HG03175 (cell line): ENCODE measurements at regions not wholly inside any gene's neighbourhood (a gene's known extent, or its start where the extent isn't known, plus 50 kb on each side); places are given as distances from the start of the nearest gene placed in this dataset.

Source experiments
- ATAC-seq: cut with Tn5 transposase; IDR thresholded peaks from one replicate; pipeline ENCODE4 v1.9.1; 2021; ENCODE audit warnings: mild to moderate bottlenecking, moderate library complexity; ENCODE audit not compliant: unreplicated experiment

DNA sequence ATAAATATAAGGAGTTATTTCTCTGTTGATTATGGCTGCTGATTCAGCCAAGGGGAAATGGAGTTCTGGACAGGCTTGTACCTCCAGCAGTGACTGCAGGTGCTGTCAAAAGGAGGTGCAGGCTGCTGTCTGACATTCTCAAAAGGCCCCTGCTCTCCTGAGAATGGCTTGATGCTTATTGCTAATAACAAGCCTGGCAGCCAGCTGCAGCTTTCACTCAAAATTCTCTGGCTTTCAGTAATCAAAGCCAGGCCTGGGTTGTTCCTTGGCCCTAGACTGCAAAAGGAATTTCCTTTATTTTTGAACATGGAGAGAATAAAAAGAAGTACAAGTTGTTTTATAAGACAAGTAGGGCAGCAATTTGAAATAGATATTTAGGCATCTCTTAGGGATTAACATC is 575.9 kb downstream of the MID1IP1 start:
- no peak for ATAC-seq

DNA sequence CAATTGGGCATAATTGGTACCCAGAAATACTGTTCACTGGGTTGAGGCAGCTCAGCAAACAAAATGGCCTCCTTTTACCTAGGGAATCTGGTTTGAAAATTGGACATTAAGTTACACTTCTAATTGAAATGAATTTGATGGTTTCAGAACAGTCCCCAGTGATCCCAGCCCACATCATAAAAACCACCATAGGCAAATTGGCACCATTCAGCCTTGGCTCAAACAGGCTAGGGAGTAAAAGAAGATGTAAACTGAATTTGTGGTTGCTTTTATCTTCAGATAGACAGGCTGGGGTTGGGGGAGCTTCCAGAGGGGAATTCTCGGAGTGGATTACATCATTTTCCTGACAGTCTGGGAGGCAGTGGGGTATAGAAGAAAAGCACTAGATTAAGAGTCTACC is 576.5 kb downstream of the MID1IP1 start:
- no peak for ATAC-seq

DNA sequence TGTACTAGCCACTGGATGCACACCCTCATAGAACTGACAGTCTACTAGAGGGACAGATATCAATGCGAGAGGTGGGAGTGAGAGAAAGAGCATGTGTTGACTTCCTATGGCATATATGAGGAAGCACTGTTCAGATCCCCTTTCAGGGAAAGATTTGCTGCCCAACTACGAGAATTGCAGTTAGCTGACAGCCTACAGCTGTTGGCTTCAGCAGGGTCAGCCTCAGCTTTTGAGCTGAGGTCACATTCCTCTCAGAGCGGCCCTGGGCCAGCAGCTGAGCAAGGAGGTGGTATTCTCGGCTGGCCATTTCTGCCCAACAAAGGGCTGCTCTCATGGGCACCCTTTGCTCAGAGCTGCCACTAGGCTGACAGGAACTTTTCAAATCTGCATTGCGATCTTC is 580.2 kb downstream of the MID1IP1 start:
- no peak for ATAC-seq

DNA sequence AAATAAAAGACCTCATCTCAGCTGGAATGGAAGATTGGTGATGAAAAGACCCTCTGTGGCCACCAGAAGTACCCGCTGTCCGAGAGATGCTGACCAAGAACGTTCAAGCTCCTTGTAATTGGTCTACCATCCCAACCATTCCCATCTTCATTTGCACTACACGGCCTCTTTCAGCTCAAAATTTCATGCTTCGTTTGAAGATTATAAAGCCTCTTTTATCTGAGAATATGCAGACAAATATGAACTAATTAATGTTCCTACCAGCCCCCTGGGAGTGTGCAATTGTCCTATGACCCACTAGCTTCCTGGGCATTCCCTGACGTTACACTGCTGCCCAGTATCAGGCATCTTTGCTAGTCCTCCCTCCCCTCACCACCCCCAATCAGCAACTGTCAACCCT is 583.7 kb downstream of the MID1IP1 start:
- ATAC-seq, result no peak

DNA sequence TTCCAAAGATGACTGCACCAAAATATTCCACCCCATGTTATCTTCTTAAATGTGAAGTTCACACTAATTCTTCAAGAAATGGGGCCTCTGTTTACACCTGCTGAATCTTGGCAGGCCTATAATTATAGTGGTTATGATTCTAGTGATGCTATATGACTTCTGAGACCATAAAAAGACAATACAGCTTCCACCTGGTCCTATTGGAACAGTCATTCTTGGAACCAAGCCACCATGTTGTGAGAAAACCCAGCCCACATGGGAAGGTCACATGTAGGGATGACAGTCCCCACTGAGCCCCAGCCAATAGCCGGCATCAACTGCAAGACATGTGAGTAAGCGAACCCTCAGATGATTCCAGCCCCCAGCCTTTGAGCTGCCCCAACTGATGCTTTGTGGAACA is 587.5 kb downstream of the MID1IP1 start:
- ATAC-seq, result no peak

DNA sequence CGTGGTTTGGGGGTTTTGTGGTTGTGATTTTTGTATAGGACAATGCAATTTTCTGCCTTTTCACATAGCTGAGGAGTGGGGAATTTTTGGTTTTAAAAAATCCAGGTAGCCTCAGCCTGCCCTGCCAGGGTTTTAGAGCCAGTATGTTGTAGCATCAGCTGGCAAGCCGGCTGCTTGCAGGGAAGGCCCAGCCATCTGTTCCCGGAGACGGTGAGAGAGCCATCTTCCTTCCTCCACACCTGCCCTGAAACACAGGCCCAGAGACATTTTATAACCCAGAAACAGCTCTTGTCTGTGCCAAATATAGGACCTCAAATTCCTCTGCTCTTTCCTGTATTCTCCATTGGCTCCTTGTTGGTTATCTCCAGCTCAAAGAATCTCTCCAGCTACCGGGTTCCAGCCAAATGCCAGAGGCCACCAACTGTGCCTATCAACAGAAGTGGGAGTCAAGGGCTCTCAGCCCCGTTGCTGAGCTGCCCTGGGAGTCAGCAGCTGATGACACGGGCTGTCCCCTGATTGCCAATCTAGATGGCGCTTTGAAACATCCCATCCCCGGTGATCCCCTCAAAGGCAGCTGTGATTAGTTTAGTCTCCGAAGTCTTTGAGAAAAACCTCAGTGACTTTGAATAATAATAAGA is 595.2 kb downstream of the MID1IP1 start:
- ATAC-seq, result no peak

DNA sequence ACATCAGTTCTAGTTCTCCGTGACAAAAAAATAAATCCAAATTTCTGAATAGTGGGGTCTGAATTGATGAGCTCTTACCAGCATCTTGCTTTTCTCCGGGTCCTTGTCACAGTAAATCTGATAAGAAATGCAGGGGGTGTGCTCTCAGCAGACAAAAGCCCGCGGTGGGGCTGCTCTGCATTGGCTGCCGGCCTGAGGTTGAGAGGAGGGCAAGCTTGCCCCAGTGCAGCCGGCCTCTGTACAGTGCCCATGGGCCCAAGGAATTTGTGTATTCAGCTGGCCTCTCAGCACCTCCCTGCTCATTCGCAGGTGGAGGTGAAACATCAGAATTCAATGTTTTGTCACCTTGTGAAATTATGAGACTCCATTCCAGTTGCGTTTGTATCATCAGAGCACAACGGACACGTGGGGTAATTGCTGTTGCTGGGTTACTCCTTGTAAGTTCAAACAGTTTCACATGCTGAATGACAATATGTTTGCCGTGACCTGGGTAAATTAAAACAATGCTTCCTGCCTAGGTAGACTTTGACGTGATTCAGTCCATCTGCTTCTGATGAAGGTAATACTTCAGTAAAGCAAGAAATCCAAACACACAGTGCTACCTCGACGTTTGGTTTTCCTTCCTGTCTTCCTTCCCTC is 596.4 kb downstream of the MID1IP1 start:
- ATAC-seq, result no peak

DNA sequence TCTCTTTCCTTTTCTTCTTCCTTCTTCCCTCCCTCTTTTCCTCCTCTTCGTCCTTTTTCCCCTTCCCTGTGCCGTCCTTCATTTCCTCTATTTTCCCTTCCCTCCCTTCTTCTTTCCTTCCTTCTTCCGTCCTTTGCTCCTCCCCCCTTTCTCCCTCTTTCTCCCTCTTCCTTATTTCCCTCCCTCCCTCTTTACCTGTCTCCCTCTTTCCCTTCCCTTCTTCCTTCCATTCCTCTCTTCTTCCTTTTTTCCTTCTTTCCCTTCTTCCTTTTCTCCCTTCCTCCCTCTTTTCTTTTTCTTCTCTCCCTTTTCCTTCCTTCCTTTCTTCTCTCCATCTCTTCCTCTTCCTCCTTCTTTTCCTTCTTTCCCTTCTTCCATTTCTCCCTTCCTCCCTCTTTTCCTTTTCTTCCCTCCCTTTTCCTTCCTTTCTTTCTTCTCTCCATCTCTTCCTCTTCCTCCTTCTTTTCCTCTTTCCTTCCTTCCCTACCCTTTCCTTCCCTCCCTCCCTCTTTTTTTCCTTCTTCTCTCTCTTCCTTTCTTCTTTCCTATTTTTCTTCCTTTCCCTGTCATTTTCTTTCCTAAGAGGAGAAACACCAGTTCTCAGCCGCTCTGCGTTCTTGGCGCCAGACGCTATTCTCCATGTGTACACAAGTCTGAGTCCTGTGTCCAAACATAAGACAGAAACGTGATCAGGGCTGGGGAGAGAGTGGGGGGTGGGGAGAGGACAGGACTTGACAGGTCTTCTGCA is 597.1 kb downstream of the MID1IP1 start:
- no peak for ATAC-seq

DNA sequence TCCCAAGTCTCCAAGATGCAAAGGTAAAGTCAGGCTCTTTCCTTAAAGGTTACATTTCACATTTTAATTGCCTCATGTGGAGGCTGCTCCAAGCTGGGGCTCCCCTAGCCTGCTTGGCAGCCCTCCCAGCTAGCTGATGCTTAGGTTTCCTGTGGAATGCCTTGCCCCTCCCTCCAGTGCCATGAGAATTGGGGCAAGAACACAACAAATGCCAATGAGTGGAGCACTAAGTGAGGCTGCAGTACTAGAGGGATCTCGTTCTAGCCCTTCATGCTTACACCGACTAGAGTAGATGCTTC is 597.7 kb downstream of the MID1IP1 start:
- ATAC-seq, result no peak

DNA sequence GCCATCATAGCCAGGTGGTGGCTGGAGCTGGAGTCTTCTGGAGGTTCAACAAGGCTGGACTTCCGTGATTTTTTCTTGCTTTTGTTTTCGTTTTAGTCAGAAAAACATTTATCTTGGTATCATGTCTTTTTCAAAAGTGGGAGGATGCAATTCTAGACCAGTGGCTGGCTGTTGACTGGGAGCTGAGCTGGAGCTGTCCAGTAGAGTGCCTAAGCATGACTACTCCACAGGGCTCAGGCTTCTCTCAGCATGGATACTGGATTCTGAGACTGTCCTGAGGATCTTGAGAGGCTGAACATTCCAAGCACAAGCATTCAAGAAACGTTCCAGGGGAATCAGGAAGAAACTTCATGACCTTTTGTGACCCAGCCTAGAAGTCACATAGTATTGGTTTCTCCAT is 598.1 kb downstream of the MID1IP1 start:
- ATAC-seq, result no peak

DNA sequence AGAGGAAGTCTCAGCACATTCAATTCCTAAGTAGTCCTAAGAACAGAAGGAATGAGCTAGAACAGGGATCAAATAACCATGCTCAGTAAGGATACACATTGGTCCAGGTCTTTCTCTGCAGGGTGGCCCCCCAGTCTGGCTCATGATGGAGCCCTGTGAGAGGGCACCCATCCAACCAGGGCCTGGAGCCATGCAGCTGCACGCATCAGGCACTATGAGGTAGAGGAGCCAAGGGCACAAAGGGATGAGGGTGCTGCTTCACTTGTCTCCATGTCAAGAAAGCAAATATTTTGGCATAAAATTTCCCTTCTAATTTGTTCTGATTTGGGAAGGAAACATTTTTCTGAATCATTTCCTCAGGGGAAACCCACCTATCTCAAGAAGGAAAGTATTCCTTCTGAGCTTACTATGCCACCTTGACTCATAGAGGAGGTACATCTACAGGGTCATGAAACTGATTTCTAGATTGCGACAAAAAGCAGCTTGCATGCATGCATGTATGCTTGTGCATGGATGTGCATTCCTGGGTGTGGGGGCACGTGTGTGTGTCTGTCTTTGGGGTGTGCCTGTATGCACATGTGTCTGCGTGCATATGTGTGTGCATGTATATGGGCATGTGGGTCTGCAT is 600.3 kb downstream of the MID1IP1 start:
- ATAC-seq, result no peak

DNA sequence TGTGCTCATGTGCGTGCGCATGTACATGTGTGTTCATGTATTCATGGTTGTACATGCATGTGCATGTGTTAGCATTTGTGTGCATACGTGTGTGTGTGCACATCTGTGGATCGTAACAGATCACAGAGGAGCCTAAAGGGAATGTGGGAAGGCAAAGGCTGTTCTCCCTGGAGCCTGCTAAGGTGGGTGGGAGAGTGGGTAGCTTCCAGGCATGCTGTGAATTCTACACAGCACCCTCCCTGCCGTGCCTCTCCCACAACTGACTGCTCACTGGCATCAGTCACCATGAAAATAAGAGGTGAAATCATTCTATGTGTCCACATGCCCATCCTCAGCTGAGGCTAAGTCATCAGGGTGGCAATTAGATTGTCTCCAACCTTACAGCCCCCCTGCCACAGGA is 600.9 kb downstream of the MID1IP1 start:
- no peak for ATAC-seq

DNA sequence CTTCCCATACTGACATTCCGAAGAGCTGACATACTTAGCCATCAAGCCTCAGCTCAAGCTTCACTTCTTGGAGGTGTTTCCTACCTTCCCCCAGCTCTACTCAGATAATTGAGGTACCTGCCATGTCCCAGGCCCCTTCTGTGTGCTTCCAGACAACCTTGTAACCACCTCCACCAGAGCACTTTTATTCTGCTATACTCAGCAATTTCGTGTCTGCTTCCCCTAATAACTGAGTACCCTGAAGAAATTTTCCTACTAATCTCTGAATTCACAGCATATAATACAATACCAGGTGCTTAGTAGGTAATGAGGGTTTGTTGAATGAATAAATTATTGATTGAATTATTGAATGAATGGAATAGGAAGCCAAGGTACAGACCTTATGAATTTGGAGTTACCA is 605.5 kb downstream of the MID1IP1 start:
- ATAC-seq, result no peak

DNA sequence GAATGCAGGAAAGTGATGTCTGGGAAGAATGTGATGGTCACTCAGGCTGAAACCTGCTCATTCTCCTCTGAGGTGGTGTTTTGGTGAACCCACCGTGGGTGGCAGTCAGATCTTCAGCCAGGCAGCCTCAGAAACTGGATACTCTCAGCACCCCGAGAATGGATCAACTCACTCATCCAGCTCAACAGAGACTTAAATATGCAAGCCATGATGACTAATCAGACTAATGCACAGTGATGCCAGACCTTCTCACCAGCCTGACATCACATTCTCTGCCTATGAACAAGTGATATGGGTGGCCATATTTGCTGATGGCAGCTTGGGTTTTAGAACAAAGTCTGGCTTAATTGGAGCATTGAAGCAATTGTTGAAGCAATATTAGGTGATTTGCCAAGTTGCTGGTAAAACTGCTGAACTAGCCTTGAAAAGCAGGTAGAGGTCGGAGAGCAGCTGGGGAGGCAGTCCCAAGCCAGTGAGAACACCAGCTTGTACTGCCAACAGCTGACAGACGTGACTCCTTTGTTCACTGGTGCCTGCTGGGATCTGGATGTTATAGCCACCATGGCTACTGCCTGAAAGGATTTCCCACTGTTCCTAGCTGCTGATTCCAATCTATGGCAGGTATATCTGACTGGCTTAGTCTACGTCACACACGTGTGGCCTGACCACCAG is 608.1 kb downstream of the MID1IP1 start:
- no peak for ATAC-seq

DNA sequence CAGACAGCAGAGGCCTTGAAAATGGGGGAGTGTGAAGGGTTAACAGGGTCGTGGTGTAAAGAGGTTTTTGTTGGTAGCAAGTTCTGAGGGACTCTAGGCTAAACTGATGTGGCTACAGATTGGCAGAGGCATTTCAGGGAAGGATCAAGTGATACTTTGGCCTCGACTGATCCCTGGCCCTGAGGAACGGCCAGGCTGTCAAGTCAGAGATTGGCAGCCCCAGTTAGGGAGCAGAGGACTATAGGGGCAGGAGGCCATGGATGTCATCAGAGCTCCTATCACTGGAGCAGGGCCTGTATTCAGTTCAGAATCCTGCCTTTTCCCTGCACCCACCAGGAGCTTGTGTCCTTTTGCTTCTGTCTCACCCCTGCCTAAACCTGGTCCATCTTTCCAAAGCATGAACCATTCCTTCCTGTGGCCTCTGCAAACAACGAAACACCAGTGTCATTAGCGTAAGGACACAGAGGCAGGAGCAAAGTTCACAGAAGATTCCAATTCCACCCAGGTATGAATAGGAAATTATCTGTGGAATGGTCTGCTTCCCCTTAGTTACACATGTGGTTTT is 613.1 kb downstream of the MID1IP1 start:
- ATAC-seq, result no peak

DNA sequence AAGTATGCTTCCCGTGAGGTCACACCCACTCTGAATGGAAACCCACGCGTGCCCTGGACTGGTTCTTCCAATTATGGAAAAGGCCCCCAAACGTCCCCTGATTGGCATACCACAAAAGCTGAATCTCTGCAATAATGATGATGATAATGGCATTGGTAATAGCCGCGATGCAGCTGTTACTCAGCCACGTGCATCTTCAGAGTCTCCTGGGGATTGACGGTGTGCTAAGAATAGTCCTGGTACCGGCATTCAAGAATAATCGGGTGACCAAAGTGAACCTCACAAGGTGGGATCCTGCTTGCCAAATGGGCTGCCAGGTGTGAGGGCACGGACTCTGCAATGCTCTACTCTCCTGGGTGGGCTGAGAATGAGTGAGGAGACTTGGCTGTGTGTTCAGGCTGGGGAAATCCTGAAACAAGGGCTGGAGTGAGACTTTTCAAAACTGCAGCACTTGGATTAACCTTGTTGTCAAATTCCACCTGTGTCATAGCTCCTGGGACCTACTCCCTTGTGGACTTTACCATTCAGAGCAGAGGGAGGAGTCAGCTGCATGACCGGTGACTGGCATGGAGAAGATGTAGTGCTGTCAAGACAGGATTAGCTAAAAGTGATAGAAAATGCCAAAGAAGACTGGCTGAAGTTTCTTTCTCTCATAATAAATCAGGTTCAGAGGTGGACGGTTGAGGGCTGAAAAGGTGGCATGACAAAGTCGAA is 615.4 kb downstream of the MID1IP1 start:
- no peak for ATAC-seq

DNA sequence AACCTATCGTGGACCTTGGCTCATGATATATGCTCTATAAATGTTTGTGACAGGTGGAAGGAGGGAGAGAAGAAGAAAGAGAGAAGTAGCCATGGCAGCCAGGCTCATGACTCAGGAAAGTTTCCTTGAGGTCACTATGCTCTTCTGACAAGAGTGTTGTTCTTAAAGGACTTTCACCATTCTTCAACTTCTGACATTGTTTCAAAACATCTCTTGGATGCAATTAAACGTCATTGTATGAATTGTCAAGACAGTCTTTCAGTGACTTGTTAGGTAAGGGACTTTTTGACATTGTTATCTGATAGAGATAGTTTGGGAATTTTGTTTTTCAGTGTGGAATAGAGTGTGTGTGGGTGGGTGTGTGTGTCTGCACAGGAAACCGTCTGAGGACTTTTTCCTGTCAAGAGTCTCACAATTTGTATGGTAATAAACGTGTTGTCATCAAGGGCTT is 617.0 kb downstream of the MID1IP1 start:
- no peak for ATAC-seq

DNA sequence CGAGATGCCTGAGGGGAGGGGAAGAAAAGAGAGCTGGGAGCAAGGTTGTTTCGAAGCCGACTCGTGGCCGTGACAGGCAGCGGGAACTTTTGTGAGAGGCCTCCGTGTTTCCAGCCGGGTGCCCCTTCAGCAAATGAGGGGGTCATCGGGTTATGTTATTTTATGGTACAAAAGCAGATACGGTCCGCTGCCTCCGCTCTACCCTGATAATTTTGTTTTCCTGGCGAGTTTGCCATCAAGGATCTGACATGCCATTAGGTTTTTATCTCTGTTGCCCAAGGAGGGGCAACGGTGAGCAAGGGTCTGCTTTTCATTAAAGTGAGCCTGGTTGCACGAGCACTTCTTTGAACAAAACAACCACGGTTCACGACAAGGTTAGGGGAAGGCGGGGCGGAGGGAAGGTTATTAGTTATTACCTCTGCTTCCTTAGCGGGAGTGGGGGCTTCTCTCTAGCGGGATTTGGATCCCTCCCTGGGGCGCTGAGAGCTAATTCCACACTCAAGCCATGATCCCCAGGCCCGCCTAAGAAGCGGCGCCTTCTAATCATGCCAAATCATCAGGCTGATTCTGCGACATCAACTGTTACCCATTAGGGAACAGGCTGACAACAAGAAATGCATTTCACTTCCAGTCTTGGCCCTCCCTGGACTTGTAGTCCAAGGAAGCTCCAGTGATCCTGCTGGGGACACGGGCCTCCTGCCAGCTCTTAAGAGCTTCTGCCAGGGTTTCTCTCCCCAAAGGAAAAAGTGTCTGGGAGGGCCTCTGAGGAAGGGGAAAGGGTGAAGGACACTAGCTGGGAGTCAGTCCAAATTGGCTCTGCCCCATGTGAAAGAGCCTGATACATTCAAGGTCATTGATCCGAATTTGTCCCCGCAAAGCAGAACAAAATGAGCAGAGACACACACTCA is 617.7 kb downstream of the MID1IP1 start:
- ATAC-seq, result no peak

DNA sequence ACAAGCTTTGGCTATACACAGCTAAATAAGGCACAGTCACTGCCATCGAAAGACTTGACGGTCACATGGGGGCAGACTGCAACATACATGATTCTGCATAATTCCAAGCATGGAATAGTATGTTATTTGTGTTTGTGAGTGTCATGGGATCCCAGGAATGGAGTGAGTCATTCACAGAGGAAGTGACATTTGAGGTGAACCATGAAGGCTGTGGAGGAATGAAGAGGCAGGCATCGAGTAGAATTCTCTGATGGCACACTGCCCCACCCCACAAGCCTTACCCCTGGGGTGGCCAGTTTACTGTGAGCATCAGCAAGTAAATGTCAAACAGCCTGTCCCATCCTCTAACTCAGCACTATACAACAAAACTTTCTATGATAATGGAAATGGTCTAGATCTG is 619.7 kb downstream of the MID1IP1 start:
- ATAC-seq, result no peak
